ENCODE measurements at regions not wholly inside any gene's neighbourhood (a gene's known extent, or its start where the extent isn't known, plus 50 kb on each side); places are given as distances from the start of the nearest gene placed in this dataset.

DNA sequence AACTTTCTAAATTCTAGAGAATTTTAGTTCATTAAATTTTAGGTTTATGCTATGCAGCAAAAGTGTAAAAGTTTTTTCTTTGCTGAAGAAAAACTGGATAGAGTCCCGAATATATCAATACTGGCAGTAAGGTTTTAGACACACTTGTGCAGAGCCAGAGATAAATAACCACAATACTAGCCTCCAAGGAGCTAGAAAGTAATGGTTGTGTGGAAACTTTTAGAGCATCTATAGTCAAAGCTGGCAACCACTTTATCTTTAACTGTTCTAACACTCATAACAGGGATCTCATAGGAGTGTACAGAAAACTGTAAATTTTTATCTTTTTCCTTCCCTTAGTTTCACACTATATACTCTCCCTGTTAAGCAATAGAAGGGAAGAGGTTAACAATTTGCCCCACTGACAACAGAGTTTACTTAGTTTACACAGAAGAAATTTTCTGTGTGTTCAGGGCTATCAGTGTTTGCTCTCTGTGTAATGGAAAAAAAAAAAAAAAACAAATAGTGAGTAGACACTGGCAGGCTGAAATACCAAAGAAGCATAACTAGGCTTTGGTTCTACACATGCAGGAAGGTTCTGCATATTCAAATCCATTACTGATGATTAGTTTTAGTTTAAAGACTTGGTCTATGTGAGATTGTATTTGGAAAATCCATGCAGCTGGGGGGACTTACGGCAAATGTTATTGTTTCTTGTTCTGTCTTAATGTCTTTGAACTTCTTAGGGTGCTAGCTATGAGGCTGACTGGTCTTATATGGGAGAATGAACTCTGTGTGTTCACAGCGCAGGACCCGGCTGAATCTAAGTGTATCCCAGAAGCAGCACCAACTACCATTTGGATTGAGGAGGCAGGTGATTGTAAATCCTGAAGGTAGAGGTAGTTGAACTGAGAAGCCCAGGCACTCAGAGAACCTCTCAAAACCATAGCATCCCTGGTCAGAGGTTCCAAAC, 187.6 kb downstream of the PCSK1 start:
- no peak for DNase-seq (ENCODE audit: low spot score)

- DNase-seq (ENCODE audit: low spot score): no peak
These were observed 188.4 kb downstream of the PCSK1 start for GRCh38 chr5:96244696-96245095.

GRCh38 chr5:96243862-96244261, 189.2 kb downstream of the PCSK1 start:
- no peak for DNase-seq (ENCODE audit: low spot score)

DNA sequence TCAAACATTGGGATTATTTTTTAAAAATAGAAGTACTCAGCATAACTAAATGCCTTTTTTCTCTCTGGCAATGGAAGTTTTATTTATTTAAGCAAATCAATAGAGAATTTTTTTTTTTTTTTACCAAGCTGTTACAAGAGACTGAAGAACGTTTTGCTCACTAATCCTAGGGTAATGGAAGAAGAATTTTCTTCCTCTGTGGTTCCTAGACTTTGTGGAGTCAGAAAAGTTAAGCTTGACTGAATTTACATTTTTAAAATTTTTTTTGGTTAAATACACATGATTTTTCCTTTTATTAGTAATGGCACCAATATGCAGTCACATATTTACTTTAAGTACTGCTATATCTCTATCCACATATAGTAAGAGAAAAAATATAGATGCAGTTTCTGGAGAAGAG, 189.8 kb downstream of the PCSK1 start:
- no peak for DNase-seq (ENCODE audit: low spot score)

- no peak for DNase-seq (ENCODE audit: low spot score)
These were observed 190.5 kb downstream of the PCSK1 start for GRCh38 chr5:96242571-96242970.

DNA sequence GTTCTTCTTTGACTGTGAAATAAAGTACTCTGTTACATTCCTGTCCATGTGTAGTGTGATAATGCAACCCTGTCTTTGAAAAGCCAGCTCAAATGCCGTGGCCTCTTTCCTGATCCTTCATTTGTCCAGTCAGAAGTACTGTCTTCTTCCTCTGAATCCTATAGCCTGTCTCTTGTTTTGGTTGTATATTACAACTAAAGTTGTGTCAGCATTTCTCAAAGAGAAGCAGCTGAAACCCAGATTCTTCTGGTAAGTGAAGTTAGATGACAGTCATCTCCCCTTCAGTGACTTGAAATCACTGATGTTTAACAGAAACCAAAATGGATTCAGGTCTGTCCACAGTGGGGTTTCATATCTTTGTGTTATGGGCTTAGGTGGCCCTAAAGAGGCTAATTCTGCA, 196.2 kb downstream of the PCSK1 start:
- DNase-seq (ENCODE audit: low spot score): no peak

- DNase-seq (ENCODE audit: low spot score): no peak
These were observed 197.0 kb downstream of the PCSK1 start for GRCh38 chr5:96236051-96236450.

- DNase-seq (ENCODE audit: low spot score): no peak
These were observed 197.8 kb downstream of the PCSK1 start for GRCh38 chr5:96235008-96235910.

DNA sequence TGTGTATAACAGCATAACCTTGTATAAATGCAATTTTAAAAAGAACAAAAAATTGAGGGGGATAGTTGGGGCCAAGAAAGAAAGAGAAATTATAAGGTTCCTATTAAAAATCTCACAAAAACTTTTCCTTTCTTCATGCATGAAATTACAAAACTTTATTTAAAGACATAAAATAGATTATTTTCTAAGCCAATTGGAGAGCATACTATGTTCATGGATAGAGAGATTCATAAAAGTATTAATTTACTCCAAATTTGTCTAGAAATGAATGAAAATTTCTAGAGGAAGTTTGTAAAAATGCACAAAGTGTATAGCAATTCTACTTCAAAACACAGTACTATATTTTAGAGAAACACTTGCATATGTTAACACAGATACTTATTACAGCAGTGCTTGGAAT, 200.4 kb downstream of the PCSK1 start:
- no peak for DNase-seq (ENCODE audit: low spot score)

GRCh38 chr5:96229188-96229587, 203.9 kb downstream of the PCSK1 start:
- no peak for DNase-seq (ENCODE audit: low spot score)

DNA sequence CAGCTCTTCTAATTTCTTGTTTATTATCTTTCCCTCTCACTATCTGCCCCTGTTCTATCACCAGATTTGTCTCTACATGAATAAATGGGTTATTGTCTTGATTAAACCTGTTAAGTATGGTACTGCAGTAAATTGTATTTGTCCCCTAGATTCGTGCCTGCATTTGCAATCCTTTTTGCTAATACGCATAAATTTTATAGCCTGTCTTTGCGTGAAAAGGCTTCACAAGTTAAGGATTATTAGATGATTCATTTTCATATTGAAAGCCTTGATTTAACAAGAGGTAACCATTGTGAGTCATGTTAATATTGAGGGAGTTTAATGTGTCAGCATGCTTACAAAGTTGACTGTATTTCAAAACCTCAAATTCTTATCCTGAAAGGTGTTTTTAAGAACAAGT, 204.6 kb downstream of the PCSK1 start:
- DNase-seq (ENCODE audit: low spot score): no peak

- no peak for DNase-seq (ENCODE audit: low spot score)
These were observed 205.1 kb downstream of the PCSK1 start for GRCh38 chr5:96227957-96228356.

GRCh38 chr5:96226941-96227552, 206.0 kb downstream of the PCSK1 start:
- DNase-seq (ENCODE audit: low spot score): peak; percentile 69

GRCh38 chr5:96222129-96222528, 210.9 kb downstream of the PCSK1 start:
- DNase-seq (ENCODE audit: low spot score): no peak

GRCh38 chr5:96220610-96221390, 212.2 kb downstream of the PCSK1 start:
- no peak for DNase-seq (ENCODE audit: low spot score)

DNA sequence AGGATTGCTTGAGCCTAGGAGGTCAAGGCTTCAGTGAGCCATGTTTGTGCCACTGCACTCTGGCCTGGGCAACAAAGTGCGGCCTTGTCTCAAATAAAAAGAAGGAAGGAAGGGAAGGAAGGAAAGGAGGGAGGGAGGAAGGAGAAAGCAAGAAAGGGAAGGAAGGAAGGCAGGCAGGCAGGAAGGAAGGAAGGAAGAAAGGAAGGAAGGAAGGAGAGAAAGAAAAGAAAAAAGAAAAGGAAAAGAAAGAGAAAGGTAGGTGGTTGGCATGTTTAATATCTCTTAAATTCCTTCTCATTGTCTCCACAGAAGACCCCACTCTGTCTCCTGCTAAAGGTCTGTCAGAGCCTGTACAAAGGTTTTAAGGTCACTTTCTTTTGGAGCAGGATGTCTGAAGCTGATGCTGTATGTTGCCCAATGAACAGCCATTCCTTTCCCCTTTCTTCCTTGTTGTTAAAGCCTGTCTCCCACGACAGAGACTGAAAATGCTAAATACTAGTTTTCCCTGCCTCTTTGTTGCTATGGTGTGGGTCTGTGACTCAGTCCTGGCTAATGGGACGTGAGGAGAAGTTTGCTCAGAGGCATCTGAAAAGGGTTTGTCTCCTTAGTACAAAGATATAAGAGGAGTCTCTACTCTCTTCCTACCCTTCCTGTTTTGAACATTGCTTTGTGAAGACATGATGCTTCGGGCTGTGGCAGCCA, 213.3 kb downstream of the PCSK1 start:
- DNase-seq (ENCODE audit: low spot score): no peak

GRCh38 chr5:96218653-96219052, 214.4 kb downstream of the PCSK1 start:
- DNase-seq (ENCODE audit: low spot score): no peak

GRCh38 chr5:96214442-96215197, 218.4 kb downstream of the PCSK1 start:
- DNase-seq (ENCODE audit: low spot score): no peak

GRCh38 chr5:96209829-96210228, 223.2 kb downstream of the PCSK1 start:
- DNase-seq (ENCODE audit: low spot score): no peak

GRCh38 chr5:96207420-96207819, 225.6 kb downstream of the PCSK1 start:
- DNase-seq (ENCODE audit: low spot score): no peak

Measured in left forelimb (tissue), 1 donor.